Iris pigment epithelial cell (primary cell): ENCODE measurements at regions not wholly inside any gene's neighbourhood (a gene's known extent, or its start where the extent isn't known, plus 50 kb on each side); places are given as distances from the start of the nearest gene placed in this dataset.
"Not testable (repeated sequence)": the region's sequence is repeated elsewhere in the genome, so short reads cannot be mapped to it uniquely, and the experiment has no call there.

Experiments used
- DNase-seq: peaks from one replicate; pipeline ENCODE4 v3.0.0-alpha.2; 2011; ENCODE audit warnings: low read depth

DNA sequence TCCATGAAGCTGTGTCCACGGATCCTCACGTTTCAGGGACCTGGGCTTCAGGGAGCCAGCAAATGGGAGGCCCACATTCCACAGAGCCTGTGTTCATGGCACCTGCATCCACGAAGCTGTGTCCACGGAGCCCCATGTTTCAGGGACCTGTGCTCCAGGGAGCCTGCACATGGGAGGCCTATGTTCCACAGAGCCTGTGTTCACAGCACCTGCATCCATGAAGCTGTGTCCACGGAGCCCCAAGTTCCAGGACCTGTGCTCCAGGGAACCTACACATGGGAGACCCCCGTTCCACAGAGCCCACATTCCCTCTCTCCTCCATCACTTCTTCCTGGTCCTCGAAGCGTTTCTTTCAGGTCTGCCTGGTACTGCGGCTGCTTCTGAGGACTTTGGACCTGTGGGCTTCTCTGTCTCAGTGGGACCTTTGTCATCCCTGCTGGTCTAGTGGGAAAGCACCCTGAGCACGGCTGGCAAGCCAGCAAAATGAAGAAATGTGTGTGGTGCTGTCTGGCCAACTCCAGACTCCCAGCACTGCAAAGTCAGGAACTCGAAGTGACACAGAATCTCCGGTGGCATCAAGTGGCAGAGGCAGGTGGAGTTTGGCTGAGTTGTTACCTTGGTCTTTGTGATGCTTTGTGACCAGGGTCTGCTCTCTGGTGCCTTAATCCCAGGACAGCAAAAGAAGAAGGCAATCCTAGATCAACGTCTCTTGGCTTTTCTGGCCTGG is 245.9 kb downstream of the DLL1 start:
- DNase-seq: no peak

DNA sequence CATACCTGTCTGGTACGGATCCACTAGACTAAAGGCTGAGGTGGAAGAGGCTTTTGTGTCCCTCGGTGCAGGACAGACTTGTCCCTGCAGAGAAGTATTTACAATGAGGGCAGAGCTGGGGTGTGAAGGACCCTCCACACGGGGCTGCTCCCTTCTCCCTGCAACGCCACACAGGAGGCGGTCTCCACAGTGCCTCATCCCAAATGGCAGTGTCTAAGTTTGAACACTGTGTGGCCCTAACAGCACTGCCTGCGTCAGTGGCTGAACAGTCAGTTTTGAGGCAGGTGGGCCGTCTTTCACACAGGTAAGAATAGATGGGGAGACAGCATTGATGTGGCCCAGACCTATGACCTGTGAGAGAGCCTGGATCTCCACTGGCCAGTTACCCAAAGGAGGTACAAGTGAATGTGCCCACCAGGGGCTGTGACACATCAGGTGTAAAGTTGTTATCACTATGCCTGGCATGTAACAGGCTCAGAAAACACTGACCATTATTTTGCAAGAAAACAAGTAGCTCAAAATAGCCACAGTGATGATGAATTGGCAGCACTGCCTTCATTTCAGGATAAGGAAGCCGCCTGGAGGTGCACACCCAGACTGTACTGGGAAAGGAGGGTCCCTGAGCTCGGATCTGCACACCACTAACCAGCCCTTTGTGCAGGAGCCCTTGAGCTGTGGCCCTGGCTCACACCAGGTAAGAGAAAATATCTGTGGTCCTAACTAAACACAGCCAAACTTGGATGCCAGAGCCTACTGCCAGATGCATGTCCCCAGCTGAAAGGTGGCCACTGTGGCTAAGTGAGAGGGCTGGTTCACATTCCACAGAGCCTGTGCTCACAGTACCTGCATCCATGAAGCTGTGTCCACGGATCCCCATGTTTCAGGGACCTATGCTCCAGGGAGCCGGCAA is 246.7 kb downstream of the DLL1 start:
- no peak for DNase-seq

DNA sequence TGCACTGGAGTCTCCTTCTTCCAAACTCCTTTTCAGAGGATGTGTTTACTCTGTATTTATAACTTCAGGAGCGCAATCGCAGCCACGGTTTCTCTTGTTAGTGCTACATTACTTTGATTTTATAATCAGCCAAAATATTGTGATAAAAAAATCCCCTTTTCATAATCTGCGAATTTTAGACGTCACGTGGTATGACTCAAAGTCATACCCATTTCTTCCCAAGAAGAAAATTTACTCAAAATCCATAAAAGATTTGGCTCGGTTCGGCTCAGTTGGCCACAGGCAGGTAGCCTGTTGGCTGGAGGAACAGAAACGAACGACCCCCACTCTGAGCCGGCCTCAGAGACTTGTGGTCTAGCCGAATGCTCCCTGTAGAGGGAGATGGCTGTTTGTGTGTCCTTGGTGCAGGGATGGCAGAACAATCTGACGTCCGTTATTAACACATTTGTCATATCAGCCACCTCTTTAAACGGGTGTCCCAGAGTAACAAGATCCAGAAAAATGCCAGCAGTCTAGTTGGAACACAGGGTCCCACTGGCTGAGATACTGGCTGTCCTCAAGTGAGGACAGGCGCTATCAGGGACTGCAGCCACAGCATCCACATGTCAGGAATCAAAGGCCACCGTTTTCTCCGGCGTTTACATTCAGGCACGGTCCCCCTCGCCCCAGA is 247.6 kb downstream of the DLL1 start:
- DNase-seq: no peak

DNA sequence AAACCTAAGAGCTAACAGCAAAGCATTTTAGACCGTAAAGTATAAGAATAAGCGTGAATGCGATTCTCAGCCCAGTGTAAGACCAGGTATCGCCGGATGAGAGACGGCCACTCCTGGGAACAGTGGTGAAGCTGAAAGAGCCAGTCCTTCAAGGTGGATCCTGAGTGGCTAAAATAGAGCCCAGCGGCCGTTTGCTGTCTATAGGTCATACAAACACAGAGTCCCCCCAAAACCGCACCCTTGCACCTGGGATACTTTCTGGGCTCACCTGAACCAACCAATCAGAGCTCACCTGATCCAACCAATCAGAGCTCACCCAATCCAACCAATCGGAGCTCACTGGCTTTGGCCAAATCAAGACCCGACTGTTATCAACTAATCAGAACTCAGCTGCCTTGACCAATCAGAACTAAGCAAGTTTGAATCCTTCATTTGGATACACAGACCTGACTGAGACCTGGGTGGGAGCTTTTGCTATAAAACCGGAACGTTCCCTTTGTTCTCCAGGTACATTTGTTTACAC is 248.2 kb downstream of the DLL1 start:
- no peak for DNase-seq

DNA sequence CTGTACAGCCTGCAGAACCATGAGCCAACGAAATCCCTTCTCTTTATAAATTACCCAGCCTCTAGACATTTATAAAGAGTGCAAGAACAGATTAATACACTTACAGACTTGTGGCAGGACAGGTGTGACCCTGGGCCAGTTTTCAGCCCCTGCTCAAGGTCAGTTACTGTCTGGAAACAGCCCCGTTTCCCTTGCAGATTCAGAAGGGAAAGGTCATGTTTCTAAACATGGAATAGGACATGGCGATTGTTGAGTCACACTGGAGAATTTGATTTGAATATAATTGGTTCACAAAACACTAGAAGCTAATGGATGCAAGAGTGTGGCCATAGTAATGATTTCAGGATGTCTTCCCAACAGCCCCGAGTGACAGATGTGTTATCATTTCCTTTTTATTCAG is 248.8 kb downstream of the DLL1 start:
- no peak for DNase-seq

DNA sequence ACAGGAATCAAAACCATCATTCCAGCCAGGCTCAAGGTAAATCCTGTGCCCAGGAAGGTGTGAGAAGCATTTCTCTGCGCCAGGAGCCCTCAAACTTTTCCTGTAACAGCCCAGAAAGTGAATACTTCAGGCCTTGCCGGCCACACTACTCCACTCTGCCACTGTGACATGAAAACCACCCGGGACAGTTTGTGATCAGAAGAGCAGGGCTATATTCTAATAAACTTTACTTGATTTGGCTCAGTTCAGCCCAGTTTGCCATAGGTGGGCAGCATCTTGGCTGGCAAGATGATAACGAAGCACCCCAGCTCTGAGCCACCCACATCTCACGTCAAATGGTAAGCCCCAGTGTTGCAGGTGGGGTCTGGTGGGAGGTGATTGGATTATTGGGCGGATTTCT is 249.4 kb downstream of the DLL1 start:
- no peak for DNase-seq

DNA sequence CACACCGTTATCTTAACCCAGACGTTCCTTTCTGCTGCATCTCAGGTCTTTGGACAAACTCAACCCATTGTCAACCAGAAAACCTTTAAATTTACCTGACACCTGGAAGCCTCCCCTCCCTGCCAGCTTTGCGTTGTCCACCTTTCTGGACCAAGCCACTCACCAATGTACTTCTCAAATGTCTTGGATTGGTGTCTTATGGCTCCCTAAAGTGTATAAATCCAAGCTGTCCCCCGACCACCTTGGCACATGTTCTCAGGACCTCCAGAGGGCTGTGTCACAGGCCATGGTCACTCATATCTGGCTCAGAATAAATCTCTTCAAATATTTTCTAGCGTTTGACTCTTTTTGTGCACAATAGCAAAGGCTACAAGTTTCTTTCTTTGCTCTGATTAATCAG is 250.0 kb downstream of the DLL1 start:
- no peak for DNase-seq

DNA sequence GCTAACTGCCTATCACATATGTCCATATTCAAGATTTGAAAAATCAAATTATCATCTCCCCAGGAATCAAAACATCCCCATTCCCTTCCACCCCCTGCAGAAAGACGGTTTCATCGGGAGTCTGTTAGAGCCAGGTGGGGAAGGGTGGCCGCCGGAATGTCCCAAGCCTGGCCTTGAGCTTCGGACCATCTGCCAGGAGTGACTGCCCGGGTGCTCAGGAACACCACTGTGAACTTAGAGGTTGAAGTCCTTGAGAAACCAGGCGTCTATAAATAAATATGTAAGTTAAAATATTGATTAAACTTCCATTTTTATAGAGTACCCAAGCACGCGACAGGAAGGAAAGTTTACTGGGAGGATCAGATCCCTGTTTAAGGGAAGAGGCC is 250.8 kb downstream of the DLL1 start:
- DNase-seq: no peak

DNA sequence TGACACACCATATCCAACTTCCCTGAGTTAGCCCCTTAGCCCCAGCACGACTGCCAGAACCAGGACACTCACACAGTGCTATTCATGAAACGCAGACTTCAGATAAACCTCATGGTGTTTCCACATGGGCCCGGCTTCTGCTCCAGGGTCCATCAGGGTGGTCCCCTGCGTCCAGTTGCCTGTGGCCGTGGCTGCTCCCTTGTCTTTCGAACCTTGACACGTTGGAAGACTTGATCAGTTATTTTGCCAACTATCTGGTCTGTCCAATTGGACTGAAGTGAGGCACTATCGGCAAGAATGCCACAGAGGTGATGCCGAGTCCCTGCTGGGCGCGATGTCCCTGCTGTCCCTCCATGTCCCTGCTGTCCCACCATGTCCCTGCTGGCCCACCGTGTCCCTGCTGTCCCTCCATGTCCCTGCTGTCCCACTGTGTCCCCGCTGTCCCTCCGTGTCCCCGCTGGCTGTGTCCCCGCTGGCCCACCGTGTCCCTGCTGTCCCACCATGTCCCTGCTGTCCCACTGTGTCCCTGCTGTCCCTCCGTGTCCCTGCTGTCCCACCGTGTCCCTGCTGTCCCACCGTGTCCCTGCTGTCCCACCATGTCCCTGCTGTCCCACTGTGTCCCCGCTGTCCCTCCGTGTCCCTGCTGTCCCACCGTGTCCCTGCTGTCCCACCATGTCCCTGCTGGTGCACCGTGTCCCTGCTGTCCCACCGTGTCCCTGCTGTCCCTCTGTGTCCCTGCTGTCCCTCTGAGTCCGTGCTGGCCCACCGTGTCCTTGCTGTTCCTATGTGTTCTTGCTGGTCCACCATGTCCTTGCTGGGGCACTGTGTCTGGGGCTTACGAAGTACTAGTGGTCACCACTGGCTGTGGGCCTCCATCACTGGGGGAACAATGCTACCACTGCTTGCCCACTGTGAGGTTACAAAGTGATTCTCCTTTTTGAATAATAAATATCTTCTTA is 251.4 kb downstream of the DLL1 start:
- DNase-seq: no peak

DNA sequence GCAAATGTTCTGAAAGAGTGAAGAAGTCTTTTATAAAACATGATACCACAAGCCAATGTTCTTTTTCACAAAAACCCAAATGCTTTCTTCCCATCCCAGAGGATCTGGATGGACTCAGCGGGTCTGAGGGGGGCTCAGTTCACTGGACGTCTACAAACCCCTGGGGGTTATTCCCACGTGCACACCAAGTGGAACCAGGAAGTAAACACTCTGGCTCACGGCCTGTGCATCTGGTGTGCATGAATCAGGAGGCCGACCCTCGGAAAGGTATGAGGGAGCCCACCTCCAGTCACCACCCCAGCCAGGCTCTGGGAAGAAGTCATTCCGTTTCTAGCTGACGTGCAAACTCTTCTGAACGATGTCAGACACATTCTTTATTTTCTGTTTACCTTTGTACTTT is 252.2 kb downstream of the DLL1 start:
- DNase-seq: no peak

DNA sequence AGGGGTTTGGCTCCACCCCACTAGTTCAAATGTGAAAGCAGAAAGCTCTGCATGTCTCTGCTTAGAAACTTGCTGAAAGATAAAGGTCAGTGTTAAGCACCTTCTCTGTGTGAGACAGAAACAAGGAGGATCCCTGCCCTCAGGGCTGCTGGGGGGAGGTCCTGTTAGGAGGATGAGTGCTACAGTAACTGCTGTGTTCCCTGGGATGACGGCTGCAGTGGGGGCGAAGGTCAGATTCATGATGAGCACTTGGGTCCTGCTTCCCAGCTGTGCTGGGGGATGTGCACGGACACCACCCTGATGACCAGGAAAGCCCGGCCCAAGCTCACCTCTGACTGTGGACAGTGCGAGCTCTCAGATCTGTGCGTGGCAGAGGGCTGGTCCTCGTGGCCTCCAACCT is 252.6 kb downstream of the DLL1 start:
- no peak for DNase-seq

DNA sequence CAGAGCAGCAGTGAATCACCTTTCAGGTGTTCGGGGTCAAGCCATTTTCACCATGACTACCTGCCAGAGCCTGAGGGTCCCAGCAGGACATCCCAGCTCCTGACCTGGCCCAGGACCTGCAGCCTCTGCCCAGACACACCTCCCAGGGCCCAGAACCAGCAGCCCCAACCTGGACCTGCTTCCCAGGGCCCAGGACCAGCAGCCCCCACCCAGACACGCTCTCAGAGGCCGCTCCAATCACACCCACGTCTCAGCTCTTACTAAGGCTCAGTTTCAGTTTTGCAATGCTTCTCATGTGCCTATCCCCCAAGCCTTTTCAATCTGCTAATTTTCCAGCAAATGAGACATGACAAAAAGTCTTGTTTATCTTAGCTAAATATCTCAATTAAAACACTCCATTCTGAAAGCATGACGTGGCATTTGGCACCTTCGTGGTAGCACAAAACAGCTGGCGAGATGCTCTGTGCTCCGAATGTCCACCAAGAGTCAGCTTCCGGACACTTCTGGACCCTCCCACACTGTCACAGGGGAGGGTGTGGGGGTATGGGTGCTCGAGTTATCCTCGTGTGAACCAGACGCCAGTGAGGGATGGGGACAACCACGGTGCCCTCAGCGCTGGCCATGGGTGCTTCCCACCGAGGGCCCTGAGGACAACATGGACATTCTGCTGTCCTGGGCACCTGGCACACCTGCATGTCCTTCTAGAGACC is 253.2 kb downstream of the DLL1 start:
- no peak for DNase-seq

DNA sequence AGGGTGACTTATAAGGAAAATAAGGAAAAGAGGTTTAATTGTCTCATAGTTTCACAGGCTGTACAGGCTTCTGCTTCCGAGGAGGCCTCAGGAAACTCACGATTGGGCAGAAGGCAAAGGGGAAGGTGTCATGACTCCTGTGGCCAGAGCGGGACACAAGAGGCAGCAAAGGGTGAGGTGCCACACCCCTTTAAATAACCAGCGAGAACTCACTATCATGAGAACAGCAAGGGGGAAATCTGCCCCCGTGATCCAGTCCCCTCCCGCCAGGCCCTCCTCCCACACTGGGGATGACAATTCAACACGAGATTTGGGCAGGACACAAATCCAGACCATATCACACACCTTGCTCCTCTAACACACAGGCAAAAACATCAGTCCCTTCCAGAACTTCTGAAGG is 254.0 kb downstream of the DLL1 start:
- DNase-seq: no peak

DNA sequence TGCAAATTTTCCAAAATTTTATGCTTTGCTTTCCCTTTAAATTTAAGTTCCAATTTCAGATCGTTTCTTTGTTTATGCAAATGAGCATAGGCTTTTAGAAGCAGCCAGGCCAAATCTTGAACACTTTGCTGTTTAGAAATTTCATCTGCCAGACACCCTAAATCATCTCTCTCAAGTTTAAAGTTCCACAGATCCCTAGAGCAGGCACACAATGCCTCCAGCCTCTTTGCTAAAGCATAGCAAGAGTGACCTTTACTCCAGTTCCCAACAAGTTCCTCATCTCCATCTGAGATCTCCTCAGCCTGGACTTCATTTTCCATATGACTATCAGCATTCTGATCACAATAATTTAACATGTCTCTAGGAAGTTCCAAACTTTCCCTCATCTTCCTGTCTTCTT is 254.5 kb downstream of the DLL1 start:
- not testable (repeated sequence) for DNase-seq

DNA sequence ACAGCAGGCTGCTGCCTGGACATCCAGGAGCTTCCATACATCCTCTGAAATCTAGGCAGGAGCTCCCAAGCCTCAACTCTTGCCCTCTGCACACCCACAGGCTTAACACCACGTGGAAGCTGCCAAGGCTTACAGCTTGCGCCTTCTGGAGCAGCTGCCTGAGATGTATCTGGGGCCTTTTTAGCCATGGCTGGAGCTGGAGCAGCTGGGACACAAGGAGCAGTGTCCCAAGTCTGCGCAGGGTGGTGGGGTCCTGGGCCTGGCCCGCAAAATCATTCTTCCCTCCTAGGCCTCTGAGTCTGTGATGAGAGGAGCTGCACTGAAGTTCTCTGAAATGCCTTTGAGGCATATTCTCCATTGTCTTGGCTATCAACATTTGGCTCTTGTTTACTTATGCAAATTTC is 255.0 kb downstream of the DLL1 start:
- no peak for DNase-seq

DNA sequence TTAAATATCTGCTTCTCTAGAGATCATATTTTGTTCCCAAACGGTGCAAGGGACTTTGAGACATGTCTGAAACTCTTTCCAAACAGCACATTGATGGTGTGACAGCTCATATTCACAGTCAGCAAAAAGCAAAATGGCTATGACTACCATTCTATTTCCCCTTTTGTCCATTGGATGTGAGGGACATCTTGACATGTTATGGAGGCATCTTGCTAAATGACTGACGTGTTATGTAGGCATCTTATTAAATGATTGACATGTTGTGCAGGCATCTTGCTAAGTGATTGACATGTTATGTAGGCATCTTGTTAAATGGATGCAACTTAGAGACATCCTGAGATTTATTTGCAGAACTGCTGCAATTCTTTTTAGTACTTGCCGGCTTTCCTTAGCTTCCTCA is 255.8 kb downstream of the DLL1 start:
- DNase-seq: no peak

DNA sequence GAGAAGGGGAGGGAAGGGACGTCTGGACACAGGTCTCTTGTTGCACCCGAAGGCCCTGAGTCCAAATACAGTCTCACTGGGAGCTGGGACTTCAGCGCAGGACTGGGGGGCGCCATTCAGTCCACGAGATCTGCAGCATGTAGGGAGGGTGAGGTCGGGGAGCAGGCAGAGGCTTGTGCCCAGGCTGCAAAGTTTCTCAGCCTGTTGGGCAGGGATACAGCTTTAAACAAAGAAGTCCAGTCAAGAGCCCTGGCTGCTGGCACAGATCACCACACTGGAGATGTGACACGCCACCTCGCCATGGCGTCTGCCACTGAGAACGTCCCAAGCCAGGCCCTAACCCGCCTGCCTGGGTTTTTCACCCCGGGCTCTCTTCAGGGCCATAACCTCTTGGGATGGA is 256.6 kb downstream of the DLL1 start:
- no peak for DNase-seq

DNA sequence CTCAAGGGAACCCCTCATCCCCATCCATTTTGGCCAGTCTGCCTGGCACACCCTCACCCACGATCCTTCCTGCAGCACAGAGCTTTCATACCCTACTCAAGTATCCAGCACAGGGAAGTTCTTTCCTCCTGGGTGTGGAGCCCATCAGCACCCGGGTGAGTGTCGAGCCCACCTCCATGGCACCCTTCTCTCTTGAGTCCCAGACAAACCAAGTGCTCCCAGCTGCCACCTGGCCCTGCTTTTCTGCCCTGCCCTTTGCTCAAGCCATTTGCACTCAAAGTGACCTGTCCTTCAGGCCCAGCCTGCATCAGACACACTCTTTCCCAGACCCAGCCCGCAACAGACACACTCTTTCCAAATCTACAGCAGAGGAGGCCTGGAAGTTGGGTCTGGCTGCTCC is 257.2 kb downstream of the DLL1 start:
- no peak for DNase-seq

DNA sequence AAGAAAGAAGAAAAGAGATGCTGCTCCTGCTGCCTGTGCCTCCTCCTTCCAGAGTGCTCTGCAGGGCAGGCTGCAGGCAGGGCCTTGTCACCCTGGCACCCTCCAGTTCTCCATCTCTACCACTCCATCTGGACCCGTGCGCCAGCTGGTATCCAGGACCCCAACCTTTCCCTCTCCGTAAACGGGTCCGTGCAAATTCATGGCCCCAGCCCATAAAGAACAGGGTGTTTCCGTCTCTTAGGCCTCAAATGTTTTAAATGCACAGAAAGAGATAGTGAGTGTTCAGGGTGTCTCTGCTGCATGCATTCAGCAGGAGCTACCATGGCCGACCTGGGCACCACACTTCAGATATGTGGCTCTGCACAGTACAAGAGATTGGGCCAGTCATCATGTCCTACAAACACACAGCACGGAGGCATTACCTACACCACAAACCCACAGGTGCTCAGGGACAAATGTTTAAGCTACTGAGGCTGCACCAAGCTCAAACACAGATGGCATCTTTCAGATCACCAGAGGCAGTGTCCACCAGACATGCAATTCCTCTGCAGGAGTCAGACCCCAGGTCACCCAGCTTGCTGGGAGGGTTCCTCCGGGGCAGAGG is 258.1 kb downstream of the DLL1 start:
- no peak for DNase-seq

DNA sequence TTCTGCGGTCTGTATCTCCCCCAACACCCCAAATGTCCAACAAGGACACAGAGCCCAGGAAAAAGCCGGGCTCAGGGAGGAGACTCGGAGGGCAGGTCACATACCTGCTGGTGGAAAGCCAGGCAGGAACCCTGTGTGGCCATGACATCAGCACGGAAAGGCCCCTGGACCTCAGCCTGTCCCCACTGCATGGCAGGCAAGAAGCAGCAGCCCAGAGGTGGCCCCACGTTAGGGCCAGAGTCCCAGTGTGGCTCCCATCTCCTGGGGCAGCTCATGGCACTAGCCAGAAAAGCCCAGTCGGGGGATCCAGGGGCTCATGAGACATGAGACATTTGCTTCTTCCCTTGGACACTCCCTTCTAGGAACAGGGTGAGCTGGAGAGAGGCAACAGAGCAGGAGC is 258.7 kb downstream of the DLL1 start:
- no peak for DNase-seq
